GM18867 (cell line): ENCODE measurements at regions not wholly inside any gene's neighbourhood (a gene's known extent, or its start where the extent isn't known, plus 50 kb on each side); places are given as distances from the start of the nearest gene placed in this dataset.

Source experiments
- ATAC-seq: cut with Tn5 transposase; IDR thresholded peaks from one replicate; pipeline ENCODE4 v1.9.1; 2021; ENCODE audit warnings: mild to moderate bottlenecking, moderate library complexity; ENCODE audit not compliant: unreplicated experiment

- no peak for ATAC-seq
Measured at GRCh38 chr5:61777292-61777691, 445.2 kb downstream of the ZSWIM6 start.

DNA sequence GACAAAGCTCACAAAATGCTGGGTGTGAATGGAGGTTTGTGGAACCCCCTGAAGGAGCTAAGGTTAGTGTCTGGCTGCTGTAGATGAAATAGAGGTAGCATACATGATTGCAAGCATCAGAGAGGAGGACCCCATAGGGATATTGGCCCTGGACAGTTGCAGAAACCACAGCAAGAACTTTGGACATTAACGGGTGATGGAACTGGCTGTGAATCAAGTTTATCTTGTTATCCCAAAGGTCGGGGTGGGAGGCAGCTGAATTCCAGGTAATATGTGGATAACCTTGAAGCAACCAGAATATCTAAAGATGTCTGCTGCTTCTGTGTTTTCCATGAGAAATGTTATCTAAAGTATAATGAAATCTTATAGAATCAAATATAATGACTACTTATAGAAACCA is 447.7 kb downstream of the ZSWIM6 start:
- ATAC-seq, result no peak

DNA sequence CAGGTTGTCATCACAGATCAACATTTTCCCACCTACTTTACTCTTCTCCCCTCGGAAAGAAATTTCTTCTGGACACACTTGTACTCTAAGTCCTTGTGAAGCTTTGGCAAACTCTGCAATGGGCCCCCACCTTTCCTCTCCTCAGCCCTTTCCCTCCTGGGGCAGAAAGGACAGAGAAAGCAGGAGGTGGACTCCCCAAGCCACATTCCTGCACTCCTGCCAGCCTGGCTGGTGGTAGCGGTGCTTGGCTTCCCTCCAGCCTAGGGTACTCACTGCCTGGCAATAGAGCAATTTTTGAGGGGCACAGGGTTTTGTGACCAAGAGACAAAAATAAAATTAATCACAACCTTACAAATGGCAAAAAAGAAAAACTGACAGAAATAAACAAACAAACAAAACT is 451.4 kb downstream of the ZSWIM6 start:
- no peak for ATAC-seq

- ATAC-seq, result no peak
Measured at GRCh38 chr5:61784341-61784740, 452.3 kb downstream of the ZSWIM6 start.

GRCh38 chr5:61788548-61788947 is 456.5 kb downstream of the ZSWIM6 start:
- no peak for ATAC-seq

GRCh38 chr5:61790007-61790406 is 457.9 kb downstream of the ZSWIM6 start:
- ATAC-seq, result no peak

GRCh38 chr5:61790678-61791077 is 458.6 kb downstream of the ZSWIM6 start:
- peak; percentile 94 for ATAC-seq

- ATAC-seq, result no peak
Measured at GRCh38 chr5:61796773-61797172, 464.7 kb downstream of the ZSWIM6 start.

GRCh38 chr5:61800450-61800849 is 468.4 kb downstream of the ZSWIM6 start:
- no peak for ATAC-seq

DNA sequence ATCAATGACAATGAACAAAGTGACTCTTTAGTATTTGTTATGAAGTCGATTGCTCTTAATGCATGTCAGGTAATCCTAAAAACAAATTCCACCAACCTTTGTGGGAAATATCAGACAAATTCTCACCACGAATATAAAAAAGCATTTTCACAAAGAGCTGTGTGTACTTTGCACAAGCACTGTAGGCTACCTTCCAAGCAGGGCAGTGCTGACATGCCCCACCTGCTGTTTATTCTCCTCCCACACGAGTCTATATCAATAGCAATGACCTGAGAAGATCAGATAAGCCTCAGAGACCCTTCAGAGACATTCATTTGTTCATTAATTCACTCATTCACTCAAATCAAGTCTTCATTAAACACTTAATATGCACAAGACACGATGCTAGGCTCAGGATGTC is 469.1 kb downstream of the ZSWIM6 start:
- no peak for ATAC-seq

DNA sequence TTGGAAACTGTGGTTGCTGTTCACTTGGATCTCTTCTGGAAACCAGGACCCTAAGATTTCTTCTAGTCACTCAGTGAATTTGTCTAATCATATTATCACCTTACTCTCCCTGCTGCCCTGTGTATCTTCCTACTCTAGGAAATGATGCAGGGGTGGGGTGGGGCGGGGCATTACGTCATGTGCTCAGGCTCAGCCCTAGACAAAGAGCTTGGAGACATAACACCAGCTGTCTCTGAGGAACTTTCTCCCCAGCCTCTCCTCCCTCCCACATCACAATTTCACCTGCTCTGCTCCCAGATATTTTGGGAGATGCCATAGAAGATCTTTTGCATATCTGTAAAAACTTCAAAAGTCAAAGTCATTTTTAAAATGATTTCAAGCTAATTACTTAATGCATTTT is 470.4 kb downstream of the ZSWIM6 start:
- no peak for ATAC-seq

DNA sequence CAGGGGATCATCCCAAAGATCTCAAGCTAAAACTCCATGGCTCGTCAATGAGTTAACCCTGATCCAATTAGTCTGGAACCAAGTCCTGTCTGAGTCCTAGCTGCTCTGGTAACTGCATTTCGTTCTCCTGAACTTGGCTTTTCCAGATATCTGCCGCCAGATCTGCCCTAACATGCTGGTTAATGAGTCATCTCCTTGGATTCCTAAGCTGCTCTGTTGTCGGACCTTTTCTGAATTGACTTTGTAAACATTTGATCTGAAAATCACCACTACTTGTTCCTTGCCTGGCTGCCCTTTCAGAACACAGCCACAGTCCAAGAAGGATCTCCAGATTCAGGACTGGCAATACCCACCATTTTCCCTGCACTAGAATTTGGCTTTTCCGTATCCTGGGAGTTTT is 473.0 kb downstream of the ZSWIM6 start:
- no peak for ATAC-seq

- ATAC-seq, result no peak
Measured at GRCh38 chr5:61806491-61807020, 474.5 kb downstream of the ZSWIM6 start.

DNA sequence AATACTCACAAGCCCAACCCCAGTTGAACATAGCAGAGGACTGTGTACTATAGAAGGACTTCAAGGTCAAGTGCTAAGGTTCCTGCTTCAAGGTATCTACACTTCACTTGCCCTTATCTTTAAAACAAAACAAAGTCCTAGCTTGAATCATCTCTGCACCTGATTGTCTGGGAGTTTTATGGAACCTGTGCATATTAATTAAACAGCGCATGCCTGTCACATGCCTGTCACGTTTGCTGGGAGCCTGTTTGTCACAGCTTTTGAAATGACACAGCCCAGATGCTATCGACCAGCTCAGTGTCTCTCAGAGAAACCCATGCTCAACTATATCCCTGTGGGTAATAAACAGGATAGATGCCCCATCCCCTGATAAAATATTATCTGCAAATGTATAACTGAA is 476.0 kb downstream of the ZSWIM6 start:
- no peak for ATAC-seq

GRCh38 chr5:61808909-61809308 is 476.9 kb downstream of the ZSWIM6 start:
- no peak for ATAC-seq

DNA sequence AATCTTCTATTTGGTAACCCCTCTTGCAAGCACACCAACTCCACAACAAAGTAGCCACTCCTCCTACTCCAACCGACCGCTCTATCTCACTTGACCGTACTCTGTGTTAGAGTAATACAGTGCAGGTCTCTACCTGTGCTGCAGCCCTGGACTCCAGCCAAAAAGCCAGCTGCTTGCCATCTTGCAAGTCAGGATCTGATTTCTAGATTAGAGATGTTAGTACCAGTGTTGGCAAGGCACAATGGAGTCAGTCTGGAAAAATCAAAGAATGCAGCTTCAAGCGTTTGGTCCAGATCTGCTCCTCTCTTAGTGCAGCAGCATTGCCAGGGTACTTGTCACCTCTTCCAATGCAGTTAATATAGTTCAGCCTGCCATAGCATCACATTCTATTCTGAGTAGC is 477.6 kb downstream of the ZSWIM6 start:
- ATAC-seq, result no peak

- ATAC-seq, result peak; percentile 79
Measured at GRCh38 chr5:61811052-61811451, 479.0 kb downstream of the ZSWIM6 start.

DNA sequence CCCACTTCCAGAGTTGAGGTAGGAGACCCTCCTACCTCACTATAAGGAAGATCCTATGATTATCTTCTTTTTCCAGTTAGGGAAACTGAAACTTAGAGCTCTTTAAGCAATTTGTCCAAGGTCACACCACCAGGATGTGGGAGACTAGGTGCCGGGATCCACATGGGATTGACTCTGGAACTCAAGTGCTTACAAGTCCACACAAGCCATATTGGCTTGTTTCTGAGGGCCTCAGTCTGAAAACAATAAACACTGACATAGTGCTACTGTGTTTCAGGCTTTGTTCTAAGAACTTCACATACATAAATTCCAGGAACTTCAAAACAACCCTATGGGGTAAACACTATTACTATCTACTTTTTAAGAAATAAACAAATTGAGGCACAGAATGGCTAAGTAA is 481.3 kb downstream of the ZSWIM6 start:
- ATAC-seq, result no peak

- ATAC-seq, result no peak
Measured at GRCh38 chr5:61815339-61815738, 483.3 kb downstream of the ZSWIM6 start.

DNA sequence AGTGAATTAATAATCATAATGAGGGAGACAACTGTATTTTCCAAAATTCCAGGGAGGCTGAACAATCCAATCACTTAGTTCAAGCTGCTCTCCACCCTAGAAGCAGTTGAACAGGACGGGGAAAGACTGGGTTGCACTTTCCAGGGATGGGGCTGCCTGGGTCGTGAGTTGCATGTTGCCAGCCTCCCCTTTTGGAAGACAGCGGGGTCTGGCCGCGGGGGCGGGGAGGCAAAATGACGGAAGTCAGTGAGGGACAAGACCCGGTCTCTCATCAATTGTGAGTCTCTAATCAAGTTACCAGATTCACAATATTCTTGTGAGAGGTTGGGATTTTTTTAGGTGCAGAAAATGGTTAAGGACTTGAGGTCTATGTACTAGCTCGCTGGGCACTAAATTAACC is 484.1 kb downstream of the ZSWIM6 start:
- no peak for ATAC-seq

DNA sequence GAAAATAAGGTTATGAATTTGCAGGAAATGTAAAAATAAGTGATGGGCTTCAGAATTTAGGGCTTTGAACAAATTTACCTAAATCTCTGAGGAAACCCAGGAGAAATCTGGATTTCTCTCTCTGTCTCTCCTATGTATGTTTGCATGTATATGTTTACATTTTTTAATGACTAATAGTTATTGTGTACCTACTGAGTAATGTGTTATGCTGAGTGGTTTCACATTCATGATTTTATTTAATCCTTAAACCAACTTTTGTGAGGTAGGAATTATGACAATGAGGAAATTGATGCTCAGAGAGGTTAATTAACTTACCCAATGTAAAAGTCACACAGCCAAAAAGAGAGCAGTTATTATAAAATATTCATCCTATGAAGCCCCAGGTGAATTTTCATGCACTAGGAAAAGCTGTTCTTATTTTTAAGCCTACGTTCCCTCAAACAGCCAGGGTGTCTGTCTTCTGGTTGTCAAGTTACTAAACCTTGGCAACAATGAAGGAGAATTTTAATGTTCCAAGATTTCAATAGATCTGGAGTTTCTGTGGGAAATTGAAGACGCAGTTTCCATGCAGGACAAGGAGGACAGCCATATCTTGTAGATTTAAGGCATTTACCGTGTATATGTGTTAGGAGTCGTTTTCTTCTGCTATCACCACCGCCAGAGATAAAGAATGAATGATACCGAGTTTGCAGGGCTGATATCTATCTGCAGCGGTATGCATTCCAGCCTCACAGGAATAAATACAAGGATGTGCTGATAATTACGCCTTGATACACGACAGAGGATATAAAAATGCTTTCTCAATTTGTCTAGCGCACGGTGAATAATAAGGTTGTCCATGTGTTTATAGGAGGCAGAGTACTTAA is 484.8 kb downstream of the ZSWIM6 start:
- ATAC-seq, result no peak

DNA sequence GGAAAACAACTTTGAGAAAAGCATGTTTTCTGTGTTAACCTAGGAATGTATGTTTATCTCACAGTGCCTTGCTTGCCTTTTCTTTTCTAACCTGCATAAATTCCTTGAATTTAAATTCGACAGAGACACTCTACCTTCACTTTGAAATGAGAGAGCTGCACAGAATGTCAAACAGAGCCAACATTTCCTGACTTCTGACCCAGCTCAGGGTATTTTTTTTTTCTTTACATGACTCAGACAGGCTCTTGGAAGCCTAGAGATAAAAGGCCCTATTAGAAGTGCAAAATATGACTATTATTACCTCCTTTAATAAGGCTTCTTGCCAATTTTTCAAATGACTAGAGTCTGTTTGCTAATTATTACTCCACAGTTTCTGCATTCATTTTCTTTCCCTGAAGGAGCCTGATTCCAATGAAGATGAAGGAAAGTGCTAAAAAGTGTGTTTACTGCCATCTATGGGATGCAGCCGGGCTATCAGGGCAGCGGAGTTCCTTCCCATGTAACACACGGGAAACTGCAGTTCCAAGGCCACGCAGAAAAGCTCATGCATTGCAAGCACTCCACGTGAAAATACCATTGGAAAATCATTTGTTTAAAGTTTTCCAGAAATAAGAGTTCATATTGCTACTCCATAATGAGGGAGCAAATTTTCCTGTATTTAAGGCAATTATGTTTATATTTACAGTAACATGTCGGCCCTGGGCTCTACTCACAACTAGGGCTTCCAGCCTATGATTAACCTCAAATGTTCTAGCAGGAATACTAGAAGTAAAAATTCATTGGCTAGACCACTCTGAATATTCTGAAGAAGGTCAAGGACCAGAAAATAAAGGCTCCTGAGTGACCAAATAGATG is 485.6 kb downstream of the ZSWIM6 start:
- ATAC-seq, result no peak
